Caco-2 (cell line): ENCODE measurements at regions not wholly inside any gene's neighbourhood (a gene's known extent, or its start where the extent isn't known, plus 50 kb on each side); places are given as distances from the start of the nearest gene placed in this dataset.
"Not testable (repeated sequence)": the region's sequence is repeated elsewhere in the genome, so short reads cannot be mapped to it uniquely, and the experiment has no call there.

ENCODE experiments used
- BruUV-seq: library from RNA; stranded (reverse); fragments of 400-500 nt; replicated peaks from 2 replicates; lab custom pipeline; 2021; lab: Mats Ljungman, UMichigan
- CTCF ChIA-PET: fragments of 300-600 bp; sonication (Branson Sonifier 250); formaldehyde crosslinking; loops from one replicate; lab custom pipeline; 2022; ENCODE audit warnings: antibody characterized with exemption; lab: Charles Lee
- POLR2A ChIA-PET: fragments of 300-600 bp; sonication (Branson Sonifier 250); formaldehyde crosslinking; loops from one replicate; lab custom pipeline; 2022; ENCODE audit warnings: antibody characterized with exemption; lab: Charles Lee
- DNase-seq, 2 experiments: peaks; one replicate each; pipeline versions ENCODE4 v3.0.0 to v3.0.0-alpha.2; 2020 to 2022
- H3K27me3 ChIP-seq: replicated peaks from 2 replicates; pipeline ENCODE4 v1.6.0; 2011; ENCODE audit warnings: low read length; ENCODE audit not compliant: control insufficient read depth, insufficient read depth
- H3K36me3 ChIP-seq: 2 replicates; pipeline ENCODE4 v1.5.1; 2011; ENCODE audit warnings: low read length; ENCODE audit not compliant: control insufficient read depth, insufficient read depth
- H3K4me1 ChIP-seq: fragments of 250-450 bp; sonication (Bioruptor Pico); 2 replicates; pipeline ENCODE4 v1.5.1; 2020; ENCODE audit warnings: mild to moderate bottlenecking
- H3K4me3 ChIP-seq: 2 replicates; pipeline ENCODE4 v1.5.1; 2011; ENCODE audit warnings: low read depth, mild to moderate bottlenecking, control low read depth, low read length
- H3K9me3 ChIP-seq: fragments of 250-450 bp; sonication (Bioruptor Pico); 2 replicates; pipeline ENCODE4 v1.5.1; 2020; ENCODE audit warnings: mild to moderate bottlenecking, moderate library complexity
- H3K27ac Mint-ChIP-seq: one replicate; pipeline ENCODE4 v1.8.0; 2022; ENCODE audit warnings: mixed read lengths; ENCODE audit not compliant: unreplicated experiment
- H3K27me3 Mint-ChIP-seq: one replicate; pipeline ENCODE4 v1.8.0; 2022; ENCODE audit warnings: mixed read lengths; ENCODE audit not compliant: insufficient read depth, unreplicated experiment
- H3K36me3 Mint-ChIP-seq: one replicate; pipeline ENCODE4 v1.8.0; 2022; ENCODE audit warnings: mild to moderate bottlenecking, mixed read lengths; ENCODE audit not compliant: insufficient read depth, unreplicated experiment
- H3K4me1 Mint-ChIP-seq: one replicate; pipeline ENCODE4 v1.8.0; 2022; ENCODE audit warnings: low read depth, mixed read lengths; ENCODE audit not compliant: unreplicated experiment
- H3K4me3 Mint-ChIP-seq: one replicate; pipeline ENCODE4 v1.8.0; 2022; ENCODE audit warnings: mild to moderate bottlenecking, moderate library complexity, mixed read lengths; ENCODE audit not compliant: unreplicated experiment
- H3K9me3 Mint-ChIP-seq: one replicate; pipeline ENCODE4 v1.8.0; 2022; ENCODE audit warnings: mixed read lengths; ENCODE audit not compliant: unreplicated experiment
- intact Hi-C: fragments of 100-400 bp; cut with micrococcal nuclease; formaldehyde crosslinking; loops from one replicate; pipeline ENCODE4 v1.10.0; 2022; ENCODE audit not compliant: unreplicated experiment
- TF ChIP-seq, protein P1 (sequence below), 2 experiments: fragments of 200-600 bp in 1 of 2; IDR thresholded peaks; 1 replicate in 1 of 2; 2 replicates in 1 of 2; pipeline versions ENCODE4 v1.5.1 to v1.8.0; 2011 to 2022; ENCODE audit warnings: antibody characterized with exemption in 1 of 2, control low read depth in 1 of 2, inconsistent platforms in 1 of 2, low read depth in 1 of 2, low read length in 1 of 2, mild to moderate bottlenecking in 1 of 2, moderate library complexity in 1 of 2; ENCODE audit not compliant: insufficient read depth in 1 of 2, severe bottlenecking in 1 of 2, unreplicated experiment in 1 of 2

GRCh38 chr9:65426231-65426630, 141.2 kb upstream of the FOXD4L5 start:
- no peaks in the 10 kb centered on the region for H3K27me3 Mint-ChIP-seq
- BruUV-seq: no TSS peak
- ChIA-PET POLR2A (no interaction called here), CTCF (no interaction called here)
- Histone ChIP-seq H3K4me1 (no peaks in the 10 kb centered on the region), H3K36me3 (no peaks in the 10 kb centered on the region), H3K9me3 (no peaks in the 10 kb centered on the region), H3K4me3 (no peak overlapping the region), H3K27me3 (no peaks in the 10 kb centered on the region)
- no peak overlapping the region for H3K27ac Mint-ChIP-seq
- no peaks in the 10 kb centered on the region for H3K4me1 Mint-ChIP-seq
- no peak overlapping the region for H3K4me3 Mint-ChIP-seq
- TF ChIP-seq, protein P1, sequence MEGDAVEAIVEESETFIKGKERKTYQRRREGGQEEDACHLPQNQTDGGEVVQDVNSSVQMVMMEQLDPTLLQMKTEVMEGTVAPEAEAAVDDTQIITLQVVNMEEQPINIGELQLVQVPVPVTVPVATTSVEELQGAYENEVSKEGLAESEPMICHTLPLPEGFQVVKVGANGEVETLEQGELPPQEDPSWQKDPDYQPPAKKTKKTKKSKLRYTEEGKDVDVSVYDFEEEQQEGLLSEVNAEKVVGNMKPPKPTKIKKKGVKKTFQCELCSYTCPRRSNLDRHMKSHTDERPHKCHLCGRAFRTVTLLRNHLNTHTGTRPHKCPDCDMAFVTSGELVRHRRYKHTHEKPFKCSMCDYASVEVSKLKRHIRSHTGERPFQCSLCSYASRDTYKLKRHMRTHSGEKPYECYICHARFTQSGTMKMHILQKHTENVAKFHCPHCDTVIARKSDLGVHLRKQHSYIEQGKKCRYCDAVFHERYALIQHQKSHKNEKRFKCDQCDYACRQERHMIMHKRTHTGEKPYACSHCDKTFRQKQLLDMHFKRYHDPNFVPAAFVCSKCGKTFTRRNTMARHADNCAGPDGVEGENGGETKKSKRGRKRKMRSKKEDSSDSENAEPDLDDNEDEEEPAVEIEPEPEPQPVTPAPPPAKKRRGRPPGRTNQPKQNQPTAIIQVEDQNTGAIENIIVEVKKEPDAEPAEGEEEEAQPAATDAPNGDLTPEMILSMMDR (IDR thresholded peaks at IDR 0.05; ENCODE audit: insufficient read depth in 1 of 2, low read depth in 1 of 2, low read length in 1 of 2, severe bottlenecking in 1 of 2, unreplicated experiment in 1 of 2): no peak
- no peaks in the 10 kb centered on the region for H3K36me3 Mint-ChIP-seq
- DNase-seq: no peak
- H3K9me3 Mint-ChIP-seq: peaks cover 25% of the 10 kb centered on the region
- intact Hi-C loops: no loop called here

DNA sequence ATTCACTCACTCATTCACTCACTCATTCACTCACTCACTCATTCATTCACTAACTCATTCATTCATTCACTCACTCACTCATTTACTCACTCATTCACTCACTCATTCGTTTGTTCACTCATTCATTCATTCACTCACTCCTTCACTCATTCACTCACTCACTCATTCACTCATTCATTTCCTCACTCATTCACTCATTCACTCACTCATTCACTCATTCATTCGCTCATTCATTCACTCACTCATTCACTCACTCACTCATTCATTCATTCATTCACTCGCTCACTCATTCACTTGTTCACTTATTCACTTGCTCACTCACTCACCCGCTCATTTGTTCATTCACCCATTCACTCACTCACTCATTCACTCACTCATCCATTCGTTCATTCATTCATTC, 140.2 kb upstream of the FOXD4L5 start:
- not testable (repeated sequence) for H3K9me3 ChIP-seq

DNA sequence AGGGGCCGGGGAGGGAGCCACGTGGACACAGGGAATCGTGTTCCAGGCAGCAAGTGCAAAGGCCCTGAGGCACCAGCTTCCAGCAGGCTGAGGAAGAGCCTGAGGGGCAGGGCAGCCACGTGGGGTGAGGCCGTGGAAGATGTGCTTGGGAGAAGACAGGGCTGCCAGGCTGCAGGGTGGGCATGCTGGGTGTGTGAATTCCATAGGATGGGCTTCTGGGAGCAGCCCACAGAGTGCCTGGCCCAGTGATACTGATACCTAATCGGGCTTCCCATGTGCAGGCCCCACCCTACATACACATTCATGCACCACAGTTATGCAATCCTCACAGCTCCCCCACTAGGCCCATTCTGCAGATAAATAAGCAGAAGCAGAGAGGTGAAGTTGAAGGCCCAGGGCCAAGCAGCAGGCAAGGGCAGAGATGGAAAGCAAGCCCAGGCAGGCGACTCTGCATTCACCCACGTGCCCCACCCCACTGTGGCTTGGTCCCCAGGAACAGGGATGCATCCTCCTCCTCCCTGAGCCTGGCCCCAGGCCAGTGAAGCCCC, 139.5 kb upstream of the FOXD4L5 start:
- H3K27me3 ChIP-seq, H3K4me1 Mint-ChIP-seq, H3K4me3 ChIP-seq, BruUV-seq, H3K36me3 ChIP-seq, H3K4me3 Mint-ChIP-seq, H3K27ac Mint-ChIP-seq, POLR2A ChIA-PET, intact Hi-C loops, H3K9me3 ChIP-seq, CTCF ChIA-PET, H3K27me3 Mint-ChIP-seq, DNase-seq, H3K36me3 Mint-ChIP-seq, H3K4me1 ChIP-seq: not testable (repeated sequence)
- peaks cover 26% of the 10 kb centered on the region for H3K9me3 Mint-ChIP-seq

More for the DNA sequence above, 140.2 kb upstream of the FOXD4L5 start:
- intact Hi-C loops, CTCF ChIA-PET, H3K36me3 ChIP-seq, H3K4me1 ChIP-seq, POLR2A ChIA-PET, H3K27me3 ChIP-seq, H3K4me3 Mint-ChIP-seq, H3K27me3 Mint-ChIP-seq, H3K27ac Mint-ChIP-seq, H3K4me1 Mint-ChIP-seq, DNase-seq, BruUV-seq, H3K36me3 Mint-ChIP-seq, H3K4me3 ChIP-seq: not testable (repeated sequence)
- peaks cover 26% of the 10 kb centered on the region for H3K9me3 Mint-ChIP-seq

- H3K36me3 ChIP-seq, CTCF ChIA-PET, H3K27ac Mint-ChIP-seq, BruUV-seq, H3K4me3 Mint-ChIP-seq, H3K4me3 ChIP-seq, H3K27me3 ChIP-seq, intact Hi-C loops, POLR2A ChIA-PET, DNase-seq, H3K36me3 Mint-ChIP-seq, H3K27me3 Mint-ChIP-seq, H3K4me1 Mint-ChIP-seq, H3K9me3 ChIP-seq, H3K4me1 ChIP-seq: not testable (repeated sequence)
- H3K9me3 Mint-ChIP-seq: peaks cover 26% of the 10 kb centered on the region
Measured at GRCh38 chr9:65423691-65424436, 138.9 kb upstream of the FOXD4L5 start.

DNA sequence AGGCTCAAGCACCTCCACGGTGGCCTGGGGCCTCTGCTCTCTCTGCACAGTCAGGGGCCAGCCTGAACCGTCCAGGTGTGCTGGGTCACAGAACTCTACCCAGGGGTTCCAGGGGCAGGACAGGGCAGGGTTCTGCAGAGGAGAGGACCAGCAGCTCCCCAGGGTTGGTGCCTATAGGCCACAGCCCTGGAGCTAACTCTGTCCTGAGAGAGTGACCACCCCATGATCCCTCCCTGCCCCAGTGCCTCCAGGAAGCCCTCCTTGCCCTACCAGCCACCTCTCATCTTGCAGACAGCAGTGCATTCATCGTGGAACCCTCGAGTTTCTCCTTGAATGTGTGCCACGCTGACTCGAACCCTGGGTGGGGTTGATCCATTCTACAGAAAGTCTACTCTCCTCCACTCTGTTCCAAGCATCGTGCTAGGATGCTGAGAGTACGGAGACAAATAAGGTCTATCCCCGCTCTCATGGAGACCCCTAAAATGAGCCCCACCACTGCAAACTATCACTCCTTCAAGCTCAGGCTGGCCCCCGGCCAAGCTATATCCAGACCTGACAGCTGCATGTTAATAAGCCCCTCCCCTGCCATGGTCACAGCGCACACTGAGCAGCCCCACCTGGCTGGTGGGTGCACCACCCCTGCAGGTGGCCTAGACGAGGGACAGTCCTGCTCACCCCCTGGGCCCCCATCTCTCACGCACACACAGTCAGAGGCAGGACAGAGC, 138.1 kb upstream of the FOXD4L5 start:
- H3K4me1 ChIP-seq, H3K4me3 ChIP-seq, H3K9me3 ChIP-seq, H3K36me3 ChIP-seq, CTCF ChIA-PET, intact Hi-C loops, POLR2A ChIA-PET, H3K27ac Mint-ChIP-seq, H3K4me3 Mint-ChIP-seq, DNase-seq, H3K27me3 Mint-ChIP-seq, H3K27me3 ChIP-seq, BruUV-seq, H3K4me1 Mint-ChIP-seq, H3K36me3 Mint-ChIP-seq: not testable (repeated sequence)
- peaks cover 26% of the 10 kb centered on the region for H3K9me3 Mint-ChIP-seq

- H3K4me3 ChIP-seq, BruUV-seq, H3K27me3 Mint-ChIP-seq, intact Hi-C loops, DNase-seq, H3K9me3 ChIP-seq, POLR2A ChIA-PET, H3K27ac Mint-ChIP-seq, H3K36me3 ChIP-seq, H3K4me3 Mint-ChIP-seq, H3K27me3 ChIP-seq, H3K4me1 Mint-ChIP-seq, H3K4me1 ChIP-seq, CTCF ChIA-PET, H3K36me3 Mint-ChIP-seq: not testable (repeated sequence)
- peaks cover 26% of the 10 kb centered on the region for H3K9me3 Mint-ChIP-seq
Measured at GRCh38 chr9:65421486-65421885, 136.5 kb upstream of the FOXD4L5 start.
